AG04450 (cell line): ENCODE measurements at regions not wholly inside any gene's neighbourhood (a gene's known extent, or its start where the extent isn't known, plus 50 kb on each side); places are given as distances from the start of the nearest gene placed in this dataset.

Experiments used
- CTCF ChIA-PET: fragments of 300-600, 350-600 bp; formaldehyde crosslinking; extraction: SDS; loops from one replicate; lab custom pipeline; 2022; ENCODE audit warnings: antibody characterized with exemption, inconsistent platforms; lab: Charles Lee
- POLR2A ChIA-PET: fragments of 350-600 bp; formaldehyde crosslinking; extraction: SDS; loops from one replicate; lab custom pipeline; 2021; ENCODE audit warnings: antibody characterized with exemption, inconsistent platforms; lab: Yijun Ruan, JAX
- DNase-seq: peaks from one replicate; pipeline ENCODE4 v3.0.0-alpha.2; 2011; ENCODE audit warnings: low read depth, low spot score
- H3K27ac ChIP-seq: one replicate; pipeline ENCODE4 v1.5.1; 2012; ENCODE audit warnings: low read depth, low read length, control low read depth
- H3K27me3 ChIP-seq: one replicate; pipeline ENCODE4 v1.6.0; 2012; ENCODE audit warnings: low read length; ENCODE audit not compliant: control insufficient read depth, insufficient read depth
- H3K4me3 ChIP-seq: 2 replicates; pipeline ENCODE4 v1.5.1; 2011; ENCODE audit warnings: mild to moderate bottlenecking, low read depth, low read length, control low read depth
- H3K9me3 ChIP-seq: 2 replicates; pipeline ENCODE4 v1.5.1; 2012; ENCODE audit warnings: low read length; ENCODE audit not compliant: control insufficient read depth, insufficient read depth
- CTCF ChIP-seq: IDR thresholded peaks from 2 replicates; pipeline ENCODE4 v1.5.1; 2011; ENCODE audit warnings: low read depth, low read length, control low read depth, inconsistent platforms

GRCh38 chr9:19988281-19988680, 199.4 kb upstream of the SLC24A2 start:
- TF ChIP-seq CTCF = no peak
- no peak overlapping the region for H3K27ac ChIP-seq
- ChIA-PET POLR2A (no interaction called here), CTCF (no interaction called here)
- no peaks in the 10 kb centered on the region for H3K9me3 ChIP-seq
- no peaks in the 10 kb centered on the region for H3K27me3 ChIP-seq
- DNase-seq = no peak
- H3K4me3 ChIP-seq = no peak overlapping the region

- Histone ChIP-seq H3K4me3 (no peak overlapping the region), H3K27ac (no peak overlapping the region), H3K9me3 (no peaks in the 10 kb centered on the region), H3K27me3 (no peaks in the 10 kb centered on the region)
- no peak for DNase-seq
- ChIA-PET CTCF (no interaction called here), POLR2A (no interaction called here)
- no peak for TF ChIP-seq CTCF
Measured at GRCh38 chr9:19985081-19985480, 196.2 kb upstream of the SLC24A2 start.

GRCh38 chr9:19976226-19976625, 187.4 kb upstream of the SLC24A2 start:
- no peak for DNase-seq
- no peak for TF ChIP-seq CTCF
- H3K4me3 ChIP-seq = no peak overlapping the region
- no peaks in the 10 kb centered on the region for H3K9me3 ChIP-seq
- ChIA-PET POLR2A (no interaction called here), CTCF (no interaction called here)
- peaks cover 4% of the 10 kb centered on the region for H3K27me3 ChIP-seq
- H3K27ac ChIP-seq = no peak overlapping the region

GRCh38 chr9:19975499-19975898, 186.7 kb upstream of the SLC24A2 start:
- peaks cover 4% of the 10 kb centered on the region for H3K27me3 ChIP-seq
- no peak overlapping the region for H3K27ac ChIP-seq
- TF ChIP-seq CTCF = no peak
- CTCF ChIA-PET = no interaction called here
- POLR2A ChIA-PET = no interaction called here
- H3K4me3 ChIP-seq = no peak overlapping the region
- DNase-seq = no peak
- H3K9me3 ChIP-seq = no peaks in the 10 kb centered on the region

DNA sequence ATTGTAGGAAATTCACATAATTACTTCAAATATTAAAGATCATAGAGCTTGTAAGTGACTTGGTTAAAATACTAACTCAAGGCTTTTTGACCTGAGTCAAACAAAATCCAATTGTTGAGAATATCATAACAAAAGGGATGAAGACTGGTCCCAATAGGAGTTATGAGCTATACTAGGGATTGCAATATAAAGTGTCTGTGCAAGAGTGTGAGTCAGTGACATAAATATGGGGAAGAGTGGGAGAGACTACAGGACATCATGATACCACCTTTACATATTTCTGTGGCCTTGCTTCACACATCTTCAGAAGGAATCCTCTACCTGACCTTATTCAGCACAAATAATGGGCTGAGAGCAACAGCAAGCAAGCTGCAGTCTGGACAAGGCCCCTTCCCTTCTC, 180.9 kb upstream of the SLC24A2 start:
- Histone ChIP-seq H3K27ac (no peak overlapping the region), H3K27me3 (no peaks in the 10 kb centered on the region), H3K4me3 (no peak overlapping the region), H3K9me3 (no peaks in the 10 kb centered on the region)
- TF ChIP-seq CTCF = no peak
- CTCF ChIA-PET = interaction anchor here (1.4 kb wide), 1 partner anchor 655 kb away, joined by 5 read pairs; no protein-coding TSS in a partner anchor
- DNase-seq = no peak
- POLR2A ChIA-PET = no interaction called here
